DMS153 (cell line): ENCODE measurements at regions not wholly inside any gene's neighbourhood (a gene's known extent, or its start where the extent isn't known, plus 50 kb on each side); places are given as distances from the start of the nearest gene placed in this dataset.

Experiments
- DNase-seq: peaks from one replicate; lab custom pipeline; 2025; lab: John Stamatoyannopoulos, UW

DNA sequence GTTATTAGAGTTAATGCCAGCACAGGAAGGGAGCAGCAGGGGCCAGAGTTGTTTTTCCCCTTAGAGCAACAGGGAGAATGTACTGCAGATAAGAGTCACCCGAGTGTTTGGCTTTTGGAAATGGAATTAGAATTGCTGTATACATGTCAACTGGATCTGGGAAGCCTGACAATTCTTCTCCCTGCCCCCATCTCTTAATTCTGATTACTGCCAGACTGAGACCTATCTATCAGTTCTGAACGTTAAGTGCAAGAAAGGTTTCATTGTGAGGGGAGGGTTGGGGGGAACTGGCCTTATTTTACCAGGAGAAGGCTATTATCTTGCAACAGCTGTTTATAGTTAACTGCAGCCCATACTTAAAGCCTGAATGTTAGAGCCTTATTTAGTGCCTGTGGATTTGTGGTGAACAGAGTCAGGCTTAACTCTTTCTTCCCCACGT is 424.5 kb upstream of the CDH11 start:
- no peak for DNase-seq

DNA sequence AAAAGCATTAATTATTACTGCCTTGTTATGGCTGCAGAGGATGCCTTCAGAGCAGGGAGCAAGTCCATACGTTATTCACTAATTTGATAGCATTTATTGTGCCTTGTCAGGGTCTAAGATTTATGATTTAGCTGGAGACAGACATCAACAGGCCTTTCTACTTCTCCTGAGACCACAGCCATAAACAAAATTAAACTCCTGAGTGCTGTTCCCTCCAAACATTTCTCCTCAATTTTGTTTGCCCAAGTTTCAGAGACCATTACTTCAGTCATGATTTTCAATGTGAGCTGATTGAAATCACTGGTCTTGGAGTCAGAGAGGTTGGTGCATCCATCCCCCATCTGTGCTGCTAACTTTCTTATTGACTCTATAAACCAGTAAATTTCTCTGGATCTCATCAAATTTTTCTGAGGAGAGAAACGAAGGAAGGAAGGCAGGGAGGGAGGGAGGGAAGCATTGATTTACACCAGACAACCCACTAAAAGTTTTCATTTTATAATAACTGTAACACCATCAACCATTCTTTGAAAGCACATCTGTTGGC is 423.6 kb upstream of the CDH11 start:
- no peak for DNase-seq

DNA sequence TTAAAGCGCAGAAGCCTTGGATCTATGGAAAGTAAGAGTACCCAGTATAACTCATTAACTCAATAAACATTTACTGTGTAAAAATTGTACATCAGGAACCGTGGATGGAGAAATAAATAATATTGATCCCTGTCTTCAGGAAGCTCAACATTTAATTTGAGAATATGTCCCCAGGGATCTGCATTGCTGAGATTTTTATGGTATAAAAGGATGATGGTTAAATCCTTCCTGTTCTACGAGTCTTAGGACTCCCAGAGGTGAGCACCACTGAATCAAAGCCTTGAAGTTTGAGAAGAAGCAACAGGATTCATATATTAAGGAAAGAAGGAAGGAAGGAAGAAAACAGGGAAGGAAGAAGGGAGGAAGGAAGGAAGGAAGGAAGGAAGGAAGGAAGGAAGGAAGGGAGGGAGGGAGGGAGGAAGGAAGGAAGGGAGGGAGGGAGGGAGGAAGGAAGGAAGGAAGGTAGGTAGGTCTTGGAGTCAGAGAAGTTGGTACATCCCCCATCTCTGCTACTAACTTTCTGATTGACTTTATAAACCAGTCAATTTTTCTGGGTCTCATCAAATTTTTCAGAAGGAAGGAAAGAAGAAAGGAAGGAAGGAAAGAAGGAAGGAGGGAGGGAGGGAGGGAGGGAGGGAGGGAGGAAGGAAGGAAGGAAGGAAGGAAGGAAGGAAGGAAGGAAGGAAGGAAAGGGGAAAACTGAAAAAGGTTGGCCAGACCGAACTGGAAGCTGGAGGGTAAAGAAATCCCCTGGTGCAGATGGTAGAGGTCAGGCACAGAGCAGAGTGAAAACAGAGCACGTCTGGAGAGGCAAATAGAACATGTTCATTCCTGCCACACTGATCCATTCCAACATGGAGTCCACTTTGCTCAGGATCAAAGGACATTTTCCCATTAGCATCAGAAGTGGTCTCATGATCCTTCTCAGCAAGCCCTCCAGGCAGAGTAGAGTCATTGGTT is 422.2 kb upstream of the CDH11 start:
- DNase-seq, result no peak

DNA sequence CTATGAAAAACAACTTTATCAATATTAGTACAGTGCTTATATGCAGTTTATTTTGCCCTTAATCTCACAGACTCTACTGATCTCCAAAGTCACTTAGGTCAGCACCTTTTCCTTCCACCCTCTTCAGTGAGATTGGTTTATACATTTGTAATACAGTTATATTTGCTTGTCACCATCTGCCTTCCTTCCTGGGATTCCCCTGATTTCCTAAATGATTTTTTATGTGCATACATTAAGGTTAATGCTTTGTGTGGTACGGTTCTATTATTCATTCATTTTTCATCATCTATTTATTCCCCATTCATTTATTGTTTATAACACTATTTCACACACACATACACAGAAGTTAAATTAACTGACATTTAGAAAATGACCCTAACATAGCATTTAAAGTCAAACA is 419.8 kb upstream of the CDH11 start:
- no peak for DNase-seq

DNA sequence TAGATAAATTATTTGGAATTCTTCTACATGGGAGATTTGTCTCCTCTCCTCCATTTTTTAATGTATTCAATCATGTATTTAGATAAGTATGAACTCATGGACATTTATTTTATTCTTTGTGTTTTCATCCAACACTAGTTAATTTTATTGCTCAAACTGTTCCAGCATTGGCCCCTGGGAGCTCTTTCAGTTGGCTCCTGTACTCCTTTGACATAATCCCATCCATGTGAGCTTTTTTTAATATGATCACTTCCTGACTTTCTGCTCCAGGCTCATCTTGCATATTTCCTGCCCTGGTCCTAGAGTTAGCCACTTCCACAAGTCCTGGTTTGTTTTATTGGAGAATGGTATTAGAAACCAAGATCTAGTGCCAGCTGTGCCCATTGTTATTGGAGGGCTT is 419.0 kb upstream of the CDH11 start:
- DNase-seq, result no peak

DNA sequence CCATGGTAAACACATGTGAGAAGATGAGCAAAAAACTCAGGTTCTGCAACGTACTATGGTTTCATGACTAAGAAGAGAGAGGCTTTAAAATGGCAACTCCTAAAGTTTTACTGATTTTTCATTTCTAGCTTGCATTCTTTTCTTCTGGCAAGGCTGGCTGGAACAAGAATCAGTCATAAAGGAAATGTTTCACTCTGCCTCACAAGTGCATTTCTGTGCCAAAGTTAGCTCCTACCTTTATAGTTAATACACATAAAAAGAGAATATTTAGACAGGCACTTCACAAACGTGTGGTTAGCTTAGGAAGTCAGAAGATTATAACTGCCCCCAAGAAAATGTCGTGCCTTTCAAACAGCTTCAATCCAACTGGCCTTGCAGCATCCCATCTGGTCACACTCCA is 417.1 kb upstream of the CDH11 start:
- no peak for DNase-seq

DNA sequence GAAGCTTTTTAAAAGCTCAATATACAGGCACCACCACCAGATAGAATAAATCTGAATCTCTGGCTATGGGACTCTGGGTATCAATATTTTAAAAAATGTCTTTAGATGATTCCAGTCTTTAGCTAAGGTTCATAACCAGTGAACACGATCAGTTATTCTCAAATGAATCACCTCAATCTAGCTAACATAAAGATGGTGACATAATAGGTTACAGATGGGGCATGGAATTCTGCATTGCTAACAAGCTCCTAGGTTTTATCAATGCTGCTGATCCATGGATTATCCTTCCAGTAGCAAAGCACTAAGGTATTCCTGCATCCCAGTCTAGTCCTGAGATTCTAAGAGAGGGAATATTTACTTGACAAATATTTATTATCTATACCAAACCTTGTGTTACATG is 415.5 kb upstream of the CDH11 start:
- DNase-seq, result no peak

DNA sequence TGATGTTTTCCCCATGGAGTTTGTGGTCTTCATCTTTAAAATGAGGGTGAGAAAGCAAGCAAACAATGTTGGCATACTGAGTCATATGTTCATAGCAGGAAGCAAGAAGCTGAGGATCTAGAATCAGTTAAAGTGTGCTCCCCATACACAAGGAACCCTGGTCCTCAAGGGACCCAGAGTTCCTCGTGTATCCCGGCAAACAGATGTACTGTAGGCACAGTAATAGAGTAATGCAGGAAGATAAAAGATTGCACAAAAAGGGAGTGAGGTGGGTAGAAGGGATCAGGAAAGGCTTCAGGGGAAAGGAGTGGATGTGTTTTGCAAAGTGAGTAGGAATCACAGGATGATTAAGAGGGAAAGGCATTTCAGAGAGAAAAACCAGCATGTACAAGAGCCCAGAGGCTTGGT is 412.3 kb upstream of the CDH11 start:
- no peak for DNase-seq

DNA sequence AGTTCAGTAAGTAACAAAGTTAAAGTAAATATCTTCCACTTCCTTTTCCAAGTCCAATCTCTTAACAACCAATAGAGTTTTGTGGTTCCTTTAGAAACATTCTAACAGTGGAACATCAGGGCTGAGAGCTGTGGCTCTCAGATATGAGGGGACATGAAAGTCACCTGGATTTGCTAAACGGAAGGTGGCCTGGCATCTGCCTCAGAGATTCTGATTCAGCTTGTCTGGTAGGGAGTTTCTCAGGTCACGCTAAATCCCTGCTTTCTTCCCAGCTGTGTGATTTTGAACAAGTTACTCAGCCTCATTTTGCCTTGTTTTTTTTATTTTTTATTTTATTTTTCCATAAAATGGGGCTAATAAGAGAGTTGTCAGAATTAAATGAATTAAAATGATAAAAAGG is 411.0 kb upstream of the CDH11 start:
- DNase-seq, result no peak

DNA sequence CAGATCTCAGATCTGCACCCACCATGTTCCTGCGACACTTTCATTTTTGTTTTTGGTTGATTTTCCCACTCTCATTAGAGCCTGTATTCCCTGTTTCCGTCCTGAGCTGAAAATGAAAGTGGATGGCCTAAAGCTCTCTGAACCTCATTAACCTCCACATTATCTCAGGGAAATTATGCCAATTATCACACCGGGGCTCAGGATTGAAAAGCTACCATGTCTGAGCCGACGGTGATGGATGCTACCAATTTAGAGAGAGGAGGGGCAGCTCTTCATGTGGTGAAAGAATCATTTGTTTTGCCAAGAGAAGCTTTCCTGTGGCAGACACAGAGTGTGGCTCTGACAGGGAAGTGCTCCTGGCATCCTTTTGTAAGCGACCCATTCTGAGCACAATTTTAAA is 410.4 kb upstream of the CDH11 start:
- DNase-seq, result no peak

DNA sequence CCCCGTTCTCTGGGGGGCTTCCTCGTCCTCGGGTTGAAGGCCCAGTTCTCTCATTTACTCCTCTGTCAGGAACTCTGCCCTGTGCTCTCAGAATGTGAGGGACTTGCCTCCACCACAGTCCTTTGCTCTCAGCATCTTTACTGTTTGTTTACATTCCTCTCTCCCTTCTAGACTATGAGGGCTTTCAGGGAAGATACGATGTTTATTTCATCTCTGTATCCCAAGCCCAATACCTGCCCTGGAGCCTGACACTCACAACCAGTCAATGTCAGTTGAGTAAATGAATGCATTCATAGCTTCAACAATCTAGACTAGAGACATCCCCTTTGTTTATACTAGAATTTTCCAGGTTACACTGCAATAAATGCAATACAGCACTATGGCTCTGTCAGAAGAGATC is 409.6 kb upstream of the CDH11 start:
- DNase-seq, result no peak

DNA sequence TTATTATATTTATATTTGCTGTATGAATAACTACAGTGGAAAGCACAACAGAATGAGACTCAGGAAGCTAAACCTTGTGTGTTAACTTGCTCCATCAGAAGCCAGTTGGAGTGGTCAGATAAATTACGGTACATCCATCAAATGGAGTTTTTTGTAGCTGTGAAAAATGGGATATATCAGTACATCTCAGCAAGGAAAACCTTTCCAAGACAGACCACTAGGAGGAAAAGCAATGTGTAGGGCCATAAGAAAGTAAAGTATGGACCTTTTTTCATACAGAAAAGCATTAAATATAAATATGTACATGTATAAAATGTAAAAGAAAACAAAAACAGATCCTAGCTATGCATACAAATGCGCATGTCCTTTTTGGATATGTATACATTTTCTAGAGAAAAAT is 403.8 kb upstream of the CDH11 start:
- no peak for DNase-seq

DNA sequence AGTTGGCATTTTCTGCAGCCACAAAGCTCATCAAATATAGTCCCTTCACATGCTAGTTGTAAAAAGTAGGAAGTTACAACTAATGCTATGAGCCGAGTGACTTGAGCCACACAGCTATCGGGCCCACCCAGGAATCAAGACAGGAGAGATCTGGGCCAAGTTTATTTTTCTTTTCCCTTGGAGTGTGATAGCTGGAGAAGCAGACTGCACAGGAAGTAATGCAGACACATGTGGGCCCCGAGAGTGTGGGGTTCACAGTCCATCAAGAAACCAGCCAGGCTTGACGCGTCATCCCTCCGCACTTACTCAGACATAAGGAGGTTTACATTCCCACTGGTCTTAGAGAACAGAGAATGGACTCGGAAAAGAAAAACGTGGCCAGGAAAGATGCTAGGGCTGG is 403.1 kb upstream of the CDH11 start:
- no peak for DNase-seq

DNA sequence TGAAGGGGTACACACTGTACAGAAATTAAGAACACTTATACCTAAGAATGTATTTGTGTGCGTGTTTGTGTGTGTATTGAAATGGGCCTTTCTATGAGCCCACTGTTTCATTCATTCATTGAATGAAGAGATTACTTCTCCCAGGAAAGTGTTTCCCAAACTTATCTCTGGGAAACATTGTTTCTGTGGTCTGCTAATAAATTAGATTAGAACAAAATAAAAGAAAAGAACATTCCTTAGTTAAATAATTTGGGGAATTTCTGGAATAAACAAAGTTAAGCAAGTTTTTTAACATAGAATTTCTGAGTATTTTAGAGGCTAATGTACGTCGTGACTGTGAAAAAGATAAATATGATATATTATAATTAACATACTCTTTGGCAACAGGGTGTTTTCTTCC is 402.4 kb upstream of the CDH11 start:
- no peak for DNase-seq

DNA sequence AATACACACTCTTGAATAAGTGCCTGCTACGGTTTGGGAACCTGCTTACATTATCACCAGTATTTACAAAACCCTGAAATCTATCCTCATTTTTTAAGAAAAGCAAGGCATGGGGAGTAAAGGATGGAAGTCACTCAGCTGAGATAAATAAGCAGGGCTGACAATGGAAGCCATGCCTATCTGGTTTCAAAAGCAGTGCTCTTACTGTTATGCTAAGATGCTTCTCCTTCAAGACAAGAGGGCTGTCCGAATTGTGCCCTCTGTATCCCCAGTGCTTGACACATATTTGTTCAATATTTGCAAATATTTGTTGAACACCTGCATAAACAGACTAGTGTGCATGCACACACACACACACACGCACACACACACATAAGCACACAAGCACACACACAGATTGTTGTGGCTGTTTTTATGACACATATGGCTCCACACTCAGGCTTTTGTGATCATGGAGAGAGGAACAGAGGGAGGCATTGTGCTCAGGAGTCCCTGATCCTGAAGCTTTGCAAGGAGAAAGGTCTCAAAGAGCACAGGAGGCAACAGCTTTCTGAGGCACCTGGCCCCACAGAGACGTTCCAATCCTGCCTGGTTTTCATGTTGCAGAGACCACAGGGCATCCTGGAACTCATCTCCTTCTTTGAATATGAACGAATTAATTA is 401.6 kb upstream of the CDH11 start:
- peak; percentile 43 for DNase-seq

DNA sequence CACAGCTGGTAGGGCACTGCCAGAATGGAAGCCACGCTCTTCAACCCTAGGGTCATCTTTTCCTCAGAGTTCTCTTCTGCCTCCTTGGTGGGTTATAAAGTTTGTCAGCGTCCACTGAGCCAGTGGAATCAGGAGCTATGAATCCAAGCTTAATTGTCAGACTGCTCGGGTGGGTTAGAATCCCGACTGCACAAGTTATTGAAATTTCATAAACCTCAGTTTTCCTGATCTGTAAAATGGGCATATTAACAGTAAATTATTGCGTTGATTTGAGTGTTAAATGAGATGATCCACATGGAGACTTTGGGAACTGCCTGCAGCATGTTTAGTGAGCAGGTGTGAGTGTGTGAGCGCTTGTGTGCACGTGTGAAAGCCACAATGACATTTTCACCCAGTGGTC is 400.5 kb upstream of the CDH11 start:
- no peak for DNase-seq

DNA sequence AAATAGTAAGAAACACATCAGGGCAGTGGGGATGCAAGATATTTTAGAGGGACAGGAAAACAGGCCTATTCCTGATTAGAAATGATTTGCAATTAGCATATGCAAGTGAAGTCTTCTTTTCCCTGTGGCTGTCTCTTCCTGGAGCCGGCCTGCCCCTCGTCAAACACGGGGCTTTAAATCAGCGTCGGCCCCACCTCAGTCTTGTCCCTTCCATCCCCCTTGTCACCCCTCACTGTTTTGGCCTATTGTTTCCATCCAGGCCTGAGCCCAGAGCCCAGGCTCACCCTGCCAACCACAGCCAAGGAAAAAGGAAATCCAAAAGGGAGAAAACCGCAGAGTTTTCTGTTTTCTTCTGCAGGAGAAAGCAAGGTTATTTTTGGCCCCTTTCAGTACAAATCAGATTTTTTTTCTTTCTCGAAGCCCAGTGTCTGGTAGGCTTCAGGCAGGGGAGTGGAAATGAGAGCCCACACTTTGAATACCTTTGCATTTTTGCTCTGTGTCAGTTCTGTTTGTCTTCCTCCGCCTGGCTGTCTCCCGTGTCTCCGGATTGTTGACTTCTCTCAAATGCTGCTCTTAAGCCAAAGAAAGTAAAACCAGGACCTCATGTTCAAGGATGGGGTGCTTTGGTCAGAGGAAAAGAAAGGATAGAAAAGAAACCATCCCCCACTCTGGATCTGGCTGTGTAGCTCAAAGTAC is 399.9 kb upstream of the CDH11 start:
- no peak for DNase-seq

DNA sequence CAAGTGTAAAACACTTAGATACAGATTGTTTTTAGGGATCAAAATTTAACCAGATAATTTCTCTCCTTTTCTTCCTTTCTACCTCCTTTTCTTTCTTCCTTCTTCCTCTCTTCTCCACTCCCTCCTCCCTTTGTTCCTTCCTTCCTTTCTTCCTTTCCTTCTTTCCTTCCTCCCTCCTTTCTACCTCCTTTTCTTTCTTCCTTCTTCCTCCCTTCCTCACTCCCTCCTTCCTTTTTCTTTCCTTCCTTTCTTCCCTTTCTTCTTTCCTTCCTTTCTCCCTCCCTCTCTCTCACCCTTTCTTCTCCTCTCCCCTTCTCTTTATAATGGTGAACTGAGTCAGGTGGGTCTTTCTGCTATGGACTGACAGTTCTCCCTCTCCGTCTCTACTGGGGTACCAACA is 397.5 kb upstream of the CDH11 start:
- DNase-seq, result no peak

DNA sequence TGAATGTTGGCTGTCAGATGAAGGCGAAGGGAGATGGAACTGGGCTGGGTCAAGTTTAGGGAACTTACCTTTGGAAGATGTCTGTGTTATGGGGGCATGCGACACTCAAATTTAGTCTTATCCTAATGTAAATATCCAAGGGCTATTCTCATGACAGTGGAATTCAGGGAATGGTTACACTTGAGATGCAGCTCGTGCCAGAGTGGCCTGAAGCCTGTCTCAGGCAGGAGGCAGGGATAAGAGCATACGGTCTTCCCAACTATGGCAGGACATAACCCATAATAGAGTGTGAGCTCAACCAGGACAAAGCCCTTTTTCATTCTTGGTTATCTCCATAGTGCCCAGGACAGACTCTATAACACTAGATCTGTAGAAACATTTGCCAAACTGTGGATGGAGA is 393.3 kb upstream of the CDH11 start:
- DNase-seq, result no peak

DNA sequence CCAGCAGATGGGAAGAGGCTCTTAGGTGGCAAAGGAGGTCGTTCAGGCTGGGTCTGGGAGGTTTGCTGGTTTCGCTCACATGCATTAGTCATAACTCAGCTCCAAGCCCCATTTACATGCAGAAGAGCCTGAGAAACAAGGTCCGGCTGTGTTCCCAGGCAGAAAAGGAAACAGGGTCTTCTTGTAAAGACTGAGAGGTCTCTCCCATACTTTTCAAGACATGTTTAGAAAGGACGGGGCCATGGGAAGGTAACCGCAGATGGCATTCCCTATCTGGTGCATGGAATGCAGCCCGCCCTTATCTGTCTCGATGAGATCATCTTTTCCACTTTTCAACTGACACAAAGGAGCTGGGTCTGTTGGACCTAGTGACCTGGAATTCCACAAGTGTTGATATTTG is 389.0 kb upstream of the CDH11 start:
- DNase-seq, result no peak

DNA sequence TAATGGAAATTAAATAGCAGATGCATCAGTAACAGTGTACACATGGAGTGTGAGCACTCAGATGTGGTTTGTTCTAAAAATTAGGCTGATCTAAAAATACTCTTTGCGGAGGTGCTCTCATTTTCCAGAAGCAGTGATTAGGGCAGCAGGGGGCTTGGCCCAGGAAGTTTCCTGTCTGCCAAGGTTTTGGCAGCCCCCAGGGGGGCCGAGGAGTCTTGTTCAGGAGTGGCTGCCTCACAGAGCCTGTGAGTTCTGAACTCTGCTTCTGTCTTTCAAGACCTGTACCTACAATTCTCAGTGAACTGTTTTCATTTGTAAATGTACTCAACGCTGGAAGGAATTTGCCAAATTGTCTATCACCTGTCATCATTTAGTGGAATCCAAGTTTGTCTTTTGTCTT is 388.4 kb upstream of the CDH11 start:
- no peak for DNase-seq

DNA sequence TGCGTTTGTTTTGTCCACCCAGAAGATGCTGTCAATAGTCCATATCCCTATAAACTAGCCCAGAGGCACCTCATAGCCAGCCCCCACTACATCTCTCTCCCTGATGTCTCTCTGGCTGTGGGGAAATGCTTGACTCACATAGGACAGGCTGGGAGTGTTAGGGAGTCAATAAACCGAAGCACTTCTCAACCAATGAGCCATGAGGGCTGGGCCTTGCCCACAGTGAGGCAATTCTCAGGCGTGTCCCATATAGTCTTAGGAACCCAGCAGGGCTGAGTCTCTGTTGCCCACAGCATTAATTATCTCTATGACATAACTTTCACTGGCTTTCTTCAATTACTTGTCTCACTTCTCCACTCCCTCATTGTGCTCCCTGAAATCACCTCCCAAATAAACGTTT is 387.3 kb upstream of the CDH11 start:
- DNase-seq, result no peak

DNA sequence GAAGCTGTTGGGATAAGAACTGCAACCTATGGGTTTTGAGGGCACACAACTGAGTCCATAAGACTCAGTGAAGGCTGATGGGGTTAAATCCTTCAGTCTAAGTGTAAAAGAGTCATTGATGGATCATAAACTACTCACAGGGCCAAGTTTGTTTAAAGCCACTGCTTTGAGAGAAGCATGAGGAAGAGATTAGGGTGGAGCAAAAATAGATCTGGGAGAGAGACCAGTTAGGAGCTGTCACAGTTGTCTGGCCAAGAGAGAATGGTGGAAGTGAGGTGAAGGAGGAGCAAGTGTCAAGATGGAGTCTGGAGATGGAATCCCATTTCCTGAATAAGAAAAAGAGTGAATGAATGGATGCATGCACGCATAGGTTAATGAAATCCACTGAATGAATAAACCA is 379.1 kb upstream of the CDH11 start:
- DNase-seq, result no peak
